GM12878 (cell line): ENCODE measurements at regions not wholly inside any gene's neighbourhood (a gene's known extent, or its start where the extent isn't known, plus 50 kb on each side); places are given as distances from the start of the nearest gene placed in this dataset.

Source experiments
- POLR2A ChIP-seq: IDR thresholded peaks from 2 replicates; pipeline ENCODE4 v1.6.1; 2011; ENCODE audit warnings: low read depth, mild to moderate bottlenecking, low read length
- POLR2AphosphoS5 ChIP-seq: IDR thresholded peaks from 2 replicates; pipeline ENCODE4 v1.6.1; 2011; ENCODE audit warnings: mild to moderate bottlenecking, low read length, inconsistent platforms
- ZZZ3 ChIP-seq: IDR thresholded peaks from 2 replicates; pipeline ENCODE4 v1.6.1; 2011; ENCODE audit warnings: low read depth; ENCODE audit not compliant: control insufficient read depth, insufficient read length
- TF ChIP-seq, protein P1 (sequence below): fragments of 450-650 bp; IDR thresholded peaks from 2 replicates; pipeline ENCODE4 v1.6.1; 2017; ENCODE audit warnings: mild to moderate bottlenecking
- TF ChIP-seq, protein P2 (sequence below): IDR thresholded peaks from 2 replicates; pipeline ENCODE4 v1.6.1; 2012; ENCODE audit warnings: low read length, inconsistent platforms

DNA sequence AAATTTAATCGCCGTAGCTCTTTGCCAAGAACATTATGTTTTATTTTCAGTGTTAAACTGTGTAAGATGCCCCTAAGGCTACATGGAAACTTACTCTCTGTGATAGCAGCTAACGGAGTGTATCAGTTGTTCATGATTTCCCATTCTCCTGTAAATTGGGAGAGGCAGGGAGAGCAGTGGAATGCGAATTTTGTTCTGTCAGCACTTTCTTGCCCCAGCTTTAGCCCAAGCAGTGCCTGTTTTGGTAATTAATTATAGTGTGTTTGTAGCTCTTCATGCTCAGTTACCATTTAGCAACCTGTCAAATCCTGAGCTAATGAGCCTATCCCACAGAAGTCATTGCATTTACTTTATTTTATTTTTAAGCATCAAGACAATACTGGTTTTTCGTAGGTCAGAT, 475.1 kb upstream of the RBFOX1 start:
- TF ChIP-seq, protein P1, sequence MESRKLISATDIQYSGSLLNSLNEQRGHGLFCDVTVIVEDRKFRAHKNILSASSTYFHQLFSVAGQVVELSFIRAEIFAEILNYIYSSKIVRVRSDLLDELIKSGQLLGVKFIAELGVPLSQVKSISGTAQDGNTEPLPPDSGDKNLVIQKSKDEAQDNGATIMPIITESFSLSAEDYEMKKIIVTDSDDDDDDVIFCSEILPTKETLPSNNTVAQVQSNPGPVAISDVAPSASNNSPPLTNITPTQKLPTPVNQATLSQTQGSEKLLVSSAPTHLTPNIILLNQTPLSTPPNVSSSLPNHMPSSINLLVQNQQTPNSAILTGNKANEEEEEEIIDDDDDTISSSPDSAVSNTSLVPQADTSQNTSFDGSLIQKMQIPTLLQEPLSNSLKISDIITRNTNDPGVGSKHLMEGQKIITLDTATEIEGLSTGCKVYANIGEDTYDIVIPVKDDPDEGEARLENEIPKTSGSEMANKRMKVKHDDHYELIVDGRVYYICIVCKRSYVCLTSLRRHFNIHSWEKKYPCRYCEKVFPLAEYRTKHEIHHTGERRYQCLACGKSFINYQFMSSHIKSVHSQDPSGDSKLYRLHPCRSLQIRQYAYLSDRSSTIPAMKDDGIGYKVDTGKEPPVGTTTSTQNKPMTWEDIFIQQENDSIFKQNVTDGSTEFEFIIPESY, result no peak
- TF ChIP-seq POLR2A (no peak), ZZZ3 (no peak), POLR2AphosphoS5 (no peak)
- TF ChIP-seq, protein P2, sequence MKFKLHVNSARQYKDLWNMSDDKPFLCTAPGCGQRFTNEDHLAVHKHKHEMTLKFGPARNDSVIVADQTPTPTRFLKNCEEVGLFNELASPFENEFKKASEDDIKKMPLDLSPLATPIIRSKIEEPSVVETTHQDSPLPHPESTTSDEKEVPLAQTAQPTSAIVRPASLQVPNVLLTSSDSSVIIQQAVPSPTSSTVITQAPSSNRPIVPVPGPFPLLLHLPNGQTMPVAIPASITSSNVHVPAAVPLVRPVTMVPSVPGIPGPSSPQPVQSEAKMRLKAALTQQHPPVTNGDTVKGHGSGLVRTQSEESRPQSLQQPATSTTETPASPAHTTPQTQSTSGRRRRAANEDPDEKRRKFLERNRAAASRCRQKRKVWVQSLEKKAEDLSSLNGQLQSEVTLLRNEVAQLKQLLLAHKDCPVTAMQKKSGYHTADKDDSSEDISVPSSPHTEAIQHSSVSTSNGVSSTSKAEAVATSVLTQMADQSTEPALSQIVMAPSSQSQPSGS, result no peak
